D721Med (cell line): ENCODE measurements at regions not wholly inside any gene's neighbourhood (a gene's known extent, or its start where the extent isn't known, plus 50 kb on each side); places are given as distances from the start of the nearest gene placed in this dataset.

Experiments used
- DNase-seq: peaks from one replicate; pipeline ENCODE4 v3.0.0; 2011; ENCODE audit warnings: low spot score; ENCODE audit not compliant: insufficient read length
- FAIRE-seq: peaks from 2 replicates; lab custom pipeline; 2011; peaks lifted over from hg19 to GRCh38; lab: Jason Lieb, UNC
- TF ChIP-seq, protein P1 (sequence below): IDR thresholded peaks from 2 replicates; pipeline ENCODE4 v1.5.1; 2012; ENCODE audit warnings: mild to moderate bottlenecking, control low read depth; ENCODE audit not compliant: insufficient read depth; ENCODE audit errors: missing control alignments

- TF ChIP-seq, protein P1, sequence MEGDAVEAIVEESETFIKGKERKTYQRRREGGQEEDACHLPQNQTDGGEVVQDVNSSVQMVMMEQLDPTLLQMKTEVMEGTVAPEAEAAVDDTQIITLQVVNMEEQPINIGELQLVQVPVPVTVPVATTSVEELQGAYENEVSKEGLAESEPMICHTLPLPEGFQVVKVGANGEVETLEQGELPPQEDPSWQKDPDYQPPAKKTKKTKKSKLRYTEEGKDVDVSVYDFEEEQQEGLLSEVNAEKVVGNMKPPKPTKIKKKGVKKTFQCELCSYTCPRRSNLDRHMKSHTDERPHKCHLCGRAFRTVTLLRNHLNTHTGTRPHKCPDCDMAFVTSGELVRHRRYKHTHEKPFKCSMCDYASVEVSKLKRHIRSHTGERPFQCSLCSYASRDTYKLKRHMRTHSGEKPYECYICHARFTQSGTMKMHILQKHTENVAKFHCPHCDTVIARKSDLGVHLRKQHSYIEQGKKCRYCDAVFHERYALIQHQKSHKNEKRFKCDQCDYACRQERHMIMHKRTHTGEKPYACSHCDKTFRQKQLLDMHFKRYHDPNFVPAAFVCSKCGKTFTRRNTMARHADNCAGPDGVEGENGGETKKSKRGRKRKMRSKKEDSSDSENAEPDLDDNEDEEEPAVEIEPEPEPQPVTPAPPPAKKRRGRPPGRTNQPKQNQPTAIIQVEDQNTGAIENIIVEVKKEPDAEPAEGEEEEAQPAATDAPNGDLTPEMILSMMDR = no peak
- DNase-seq (no peak), FAIRE-seq (no peak)
Measured at GRCh38 chr14:104313674-104314073, 175.3 kb downstream of the KIF26A start.

GRCh38 chr14:104314251-104314941 lies 176.0 kb downstream of the KIF26A start:
- TF ChIP-seq, protein P1 = no peak
- DNase-seq (no peak), FAIRE-seq (no peak)

DNA sequence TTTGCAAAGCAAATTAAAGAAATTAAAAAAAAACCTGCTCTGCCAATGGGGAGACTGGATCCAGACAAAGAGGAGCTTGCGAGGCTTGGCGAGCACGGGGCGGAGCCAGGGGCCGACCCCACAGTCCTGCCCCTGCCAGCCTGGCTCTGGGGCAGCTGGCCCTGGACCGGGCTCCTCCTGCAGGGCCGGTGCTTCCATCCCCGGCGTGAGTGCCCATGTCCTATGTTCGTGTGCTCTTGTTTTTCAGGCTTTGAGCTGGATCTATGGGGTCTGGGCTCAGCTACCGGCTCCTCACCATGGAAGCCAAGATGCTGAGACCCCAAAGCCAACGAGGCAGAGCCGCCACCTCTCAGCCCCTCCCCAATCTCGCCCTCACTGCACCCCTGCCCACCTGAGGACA lies 176.8 kb downstream of the KIF26A start:
- FAIRE-seq = no peak
- TF ChIP-seq, protein P1 = no peak
- no peak for DNase-seq

DNA sequence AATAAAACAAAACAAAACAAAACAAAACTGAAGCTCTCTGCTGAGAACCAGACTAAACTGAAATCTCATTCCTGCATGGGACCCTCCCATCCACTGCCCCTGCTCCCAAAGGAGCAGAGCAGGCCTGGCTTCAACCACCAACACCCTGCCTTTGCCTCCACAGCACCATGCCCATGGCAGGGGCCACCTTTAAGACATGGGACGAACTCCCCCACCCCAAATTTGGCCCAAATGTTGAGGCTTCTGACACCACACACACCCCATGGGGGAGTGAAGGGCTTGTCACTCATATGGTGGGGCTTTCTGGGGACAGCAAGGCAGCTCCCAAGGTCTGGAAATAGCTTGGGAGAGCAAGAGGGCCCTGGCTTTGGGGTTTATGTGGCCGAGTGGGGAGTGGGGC lies 177.2 kb downstream of the KIF26A start:
- FAIRE-seq (no peak), DNase-seq (no peak)
- TF ChIP-seq, protein P1 = no peak

DNA sequence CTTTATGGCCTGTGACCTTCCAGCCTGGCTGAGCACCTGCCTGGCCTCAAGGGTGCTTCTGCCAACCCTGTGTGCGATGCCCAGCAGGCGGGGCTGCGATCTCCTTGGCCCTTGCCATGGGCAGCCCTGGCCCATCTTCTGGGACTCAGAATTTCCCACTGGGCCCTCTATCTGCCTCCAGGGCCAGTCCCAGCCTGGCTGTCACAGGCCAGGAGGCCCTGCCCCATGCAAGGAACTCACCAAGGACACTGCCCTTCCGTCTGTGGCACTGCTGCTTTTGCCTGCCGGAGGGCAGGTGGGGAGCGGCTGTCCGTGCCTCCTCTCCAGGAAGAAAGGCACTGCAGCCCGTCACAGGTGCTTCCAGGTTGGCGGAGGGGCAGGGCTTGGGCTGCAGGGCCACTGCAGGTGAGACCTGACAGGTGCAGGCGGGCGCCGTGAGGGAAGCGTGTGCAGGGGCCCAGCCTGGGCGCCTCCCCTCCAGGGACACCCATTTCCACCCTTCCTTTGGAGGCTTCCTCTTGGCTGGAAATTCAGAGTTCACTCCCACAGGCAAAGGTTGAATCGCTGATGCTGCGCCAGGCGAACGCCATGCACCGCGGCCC lies 177.8 kb downstream of the KIF26A start:
- FAIRE-seq = no peak
- no peak for DNase-seq
- TF ChIP-seq, protein P1 = no peak

DNA sequence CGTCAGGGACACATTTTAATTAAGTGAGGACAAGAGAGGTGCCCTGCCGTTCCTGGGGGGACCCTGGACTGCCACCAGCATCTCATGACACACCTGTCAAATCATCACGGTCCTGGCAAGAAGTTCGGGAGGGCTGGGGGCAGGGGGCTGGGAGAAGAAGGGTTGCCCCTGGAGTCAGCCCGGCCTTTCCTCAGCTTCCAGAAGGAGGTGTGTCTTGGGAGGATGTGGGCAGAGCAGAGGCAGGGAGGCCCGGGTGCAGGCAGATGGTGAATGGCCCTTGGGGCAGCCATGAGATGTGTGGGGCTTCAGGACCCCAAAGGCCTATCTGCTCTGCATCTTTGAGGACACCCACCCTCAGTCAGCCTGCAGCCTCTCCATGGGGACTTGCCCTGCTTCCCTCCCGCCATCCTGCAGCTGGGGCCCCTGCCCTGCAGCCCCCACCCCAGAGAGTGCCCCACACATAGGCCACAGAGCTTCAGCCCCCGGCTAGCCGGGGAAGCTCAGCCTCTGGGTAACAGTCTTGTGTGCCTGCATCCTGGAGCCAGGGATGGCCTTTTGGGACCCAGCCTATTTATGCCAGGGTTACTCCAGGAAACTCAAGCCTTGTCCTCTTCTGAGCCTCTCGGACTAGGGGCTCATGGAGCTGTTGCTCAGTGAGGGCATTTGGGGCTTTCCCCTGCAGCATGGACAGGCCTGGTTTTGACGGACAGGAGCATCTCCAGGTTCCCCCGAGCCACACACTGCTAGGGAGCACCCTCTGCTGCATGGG lies 178.5 kb downstream of the KIF26A start:
- TF ChIP-seq, protein P1 = no peak

More for the DNA sequence above, 178.5 kb downstream of the KIF26A start:
- no peak for FAIRE-seq
- no peak for DNase-seq
